HG02588 (cell line): ENCODE measurements at regions not wholly inside any gene's neighbourhood (a gene's known extent, or its start where the extent isn't known, plus 50 kb on each side); places are given as distances from the start of the nearest gene placed in this dataset.

Experiments
- ATAC-seq: cut with Tn5 transposase; IDR thresholded peaks from one replicate; pipeline ENCODE4 v1.9.1; 2021; ENCODE audit warnings: mild to moderate bottlenecking, moderate library complexity; ENCODE audit not compliant: unreplicated experiment

DNA sequence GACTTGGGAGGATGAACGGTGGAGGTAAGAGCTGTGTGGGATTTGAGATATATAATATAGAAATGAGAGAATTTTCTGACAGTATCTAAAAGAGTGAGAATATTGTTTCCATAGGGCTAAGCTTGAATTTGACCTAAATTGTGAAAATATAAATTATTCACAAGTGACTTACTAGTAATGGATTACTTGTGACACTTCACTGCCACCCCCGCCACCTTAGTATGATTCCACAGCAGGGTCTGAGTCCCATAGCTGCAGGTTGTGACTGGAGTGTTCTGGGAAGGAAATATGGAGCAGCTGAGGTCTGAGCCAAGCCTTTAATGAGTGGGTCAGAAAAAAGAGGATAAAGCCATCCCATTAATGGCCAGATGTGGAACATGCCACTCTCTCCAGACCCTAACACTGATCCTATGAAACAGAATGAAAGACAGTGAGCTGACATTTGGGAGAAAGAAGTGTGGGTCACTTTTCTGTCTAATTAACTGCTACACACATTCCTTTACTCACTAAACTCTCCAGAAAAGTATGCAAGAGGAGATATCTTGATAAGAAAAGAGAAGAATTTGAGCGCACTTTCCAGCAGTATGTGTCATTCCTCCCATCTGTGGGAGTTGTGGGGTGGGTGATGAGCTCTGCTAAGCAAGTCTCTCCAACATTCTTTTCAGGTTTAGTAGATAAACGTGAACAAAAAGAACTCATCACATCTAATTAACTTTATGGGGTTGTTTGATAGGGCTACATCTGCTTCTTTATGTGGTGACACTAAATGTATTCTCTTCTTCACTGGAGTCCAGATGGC lies 1193.4 kb downstream of the SORCS3 start:
- ATAC-seq = no peak

DNA sequence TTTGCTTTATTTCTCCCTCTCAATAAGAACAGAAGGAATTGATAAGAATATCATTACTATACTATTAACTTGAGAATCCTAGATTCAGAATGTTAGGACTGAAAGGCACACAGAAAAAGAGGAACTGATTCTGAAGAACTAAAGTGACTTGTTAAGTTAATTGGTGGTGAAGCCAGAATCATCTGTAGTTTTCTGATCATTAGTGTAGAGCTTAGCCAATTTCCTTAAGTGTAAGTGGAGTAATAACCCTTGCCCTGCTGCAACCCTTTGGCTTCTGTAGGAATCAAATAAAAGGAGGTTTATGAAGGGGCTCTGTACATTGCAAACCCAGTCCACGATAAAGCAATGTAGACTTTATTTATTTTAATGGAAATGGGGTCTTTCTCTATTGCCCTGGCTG lies 1186.0 kb downstream of the SORCS3 start:
- ATAC-seq = no peak

GRCh38 chr10:105807935-105808587 lies 1167.0 kb downstream of the SORCS3 start:
- ATAC-seq = no peak

DNA sequence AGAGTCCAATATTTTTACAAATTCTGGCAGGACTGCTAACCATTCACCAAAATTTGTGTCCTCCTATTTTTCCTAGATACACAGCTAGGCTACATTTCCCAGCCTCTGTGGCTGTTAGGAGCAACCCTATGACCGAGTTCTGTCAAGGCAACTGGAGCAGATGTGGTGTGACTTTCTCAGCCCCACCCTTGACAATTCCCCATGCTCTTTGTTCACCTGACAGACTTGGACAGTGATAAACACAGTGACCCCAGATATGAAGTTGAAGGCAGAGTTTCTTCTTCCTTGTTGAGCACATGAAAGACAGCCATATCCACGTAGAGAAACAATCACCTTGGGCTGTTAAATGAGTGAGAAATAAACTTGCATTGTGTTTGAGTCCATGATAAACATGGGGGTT lies 1162.1 kb downstream of the SORCS3 start:
- no peak for ATAC-seq

DNA sequence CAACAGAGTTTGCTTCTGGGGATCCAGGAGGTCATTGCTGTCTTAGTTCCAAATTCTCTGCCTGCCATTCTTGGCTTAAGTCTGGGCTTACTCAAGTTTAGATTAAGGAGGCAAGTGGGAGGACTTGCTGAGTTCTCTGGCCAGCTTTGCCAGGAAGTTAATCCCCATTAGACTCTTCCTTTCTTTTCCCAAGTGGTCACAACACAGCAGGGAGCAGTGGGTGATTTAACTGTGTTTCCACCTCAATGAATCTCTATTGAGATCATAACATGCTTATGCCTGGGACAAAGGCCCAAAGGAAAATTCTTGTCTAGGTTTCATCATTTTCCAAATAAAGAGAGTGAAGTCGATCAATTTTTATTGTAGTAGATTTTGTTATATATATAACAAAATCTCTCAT lies 1159.6 kb downstream of the SORCS3 start:
- ATAC-seq = no peak

- ATAC-seq = no peak
These were observed 1157.3 kb downstream of the SORCS3 start for GRCh38 chr10:105798328-105798889.

DNA sequence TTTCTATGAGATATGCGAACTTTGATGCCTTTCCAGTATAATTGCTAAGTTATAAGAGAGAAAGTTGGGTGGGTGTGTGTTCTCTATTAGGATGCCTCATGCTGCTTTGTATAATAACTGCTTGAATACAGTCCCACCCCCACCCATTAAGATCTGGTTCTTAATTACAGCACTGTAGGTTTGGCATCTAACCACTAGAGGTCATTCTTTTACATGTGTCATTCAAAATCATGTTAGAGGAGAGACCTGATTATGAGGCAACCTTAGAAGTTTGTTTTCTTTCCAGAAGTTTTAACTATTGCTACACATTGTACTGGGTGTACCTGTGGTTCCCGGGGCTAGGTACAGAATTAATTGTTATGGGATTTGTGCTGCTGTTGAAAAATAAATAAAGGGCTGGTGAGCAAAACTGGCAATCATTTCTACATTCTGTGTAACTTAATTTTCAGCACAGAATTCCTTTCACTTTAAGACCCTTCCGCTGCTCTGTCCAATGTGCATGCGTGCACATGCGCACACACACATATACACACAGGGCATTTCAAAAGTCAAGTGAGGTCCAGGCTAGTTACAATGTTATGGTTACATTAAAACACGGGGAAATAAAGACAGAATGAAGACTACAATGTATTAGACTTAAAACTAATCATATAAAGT lies 1156.3 kb downstream of the SORCS3 start:
- ATAC-seq = no peak

GRCh38 chr10:105793071-105793470 lies 1152.0 kb downstream of the SORCS3 start:
- ATAC-seq = no peak

DNA sequence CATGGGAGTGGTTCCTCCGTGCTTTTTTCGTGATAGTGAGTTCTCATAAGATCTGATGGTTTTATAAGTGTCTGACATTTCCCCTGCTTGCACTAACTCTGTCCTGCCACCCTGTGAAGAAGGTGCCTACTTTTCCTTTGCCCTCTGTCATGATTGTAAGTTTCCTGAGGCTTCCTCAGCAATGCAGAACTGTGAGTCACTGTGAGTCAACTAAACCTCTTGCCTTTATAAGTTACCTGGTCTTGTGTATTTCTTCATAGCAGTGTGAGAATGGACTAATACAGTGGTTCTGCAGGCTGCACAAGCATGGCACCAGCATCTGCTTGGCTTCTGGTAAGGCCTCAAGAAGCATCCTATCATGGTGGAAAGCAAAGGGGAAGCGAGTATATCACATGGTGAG lies 1144.6 kb downstream of the SORCS3 start:
- ATAC-seq = no peak

- ATAC-seq = no peak
These were observed 1142.9 kb downstream of the SORCS3 start for GRCh38 chr10:105783936-105784483.

GRCh38 chr10:105774881-105775280 lies 1133.8 kb downstream of the SORCS3 start:
- no peak for ATAC-seq

DNA sequence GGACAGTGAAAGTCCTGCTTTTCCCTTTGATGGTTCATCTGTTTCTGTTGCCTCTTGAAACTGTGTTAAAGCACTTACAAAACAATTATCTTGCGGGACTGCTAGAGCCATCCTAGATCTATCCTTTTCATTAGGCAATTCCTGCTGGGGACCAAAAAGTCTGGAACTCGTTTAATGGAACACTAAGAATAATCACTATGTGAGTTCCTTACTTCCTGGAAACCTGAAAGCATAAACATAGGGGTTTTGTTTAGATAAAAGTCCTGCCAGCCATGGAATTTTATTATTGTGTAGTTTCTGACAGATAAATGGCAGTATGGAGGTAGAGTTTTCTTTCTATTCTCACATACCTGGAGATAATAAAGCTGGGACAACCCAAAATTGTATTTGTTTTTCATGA lies 1133.3 kb downstream of the SORCS3 start:
- no peak for ATAC-seq

DNA sequence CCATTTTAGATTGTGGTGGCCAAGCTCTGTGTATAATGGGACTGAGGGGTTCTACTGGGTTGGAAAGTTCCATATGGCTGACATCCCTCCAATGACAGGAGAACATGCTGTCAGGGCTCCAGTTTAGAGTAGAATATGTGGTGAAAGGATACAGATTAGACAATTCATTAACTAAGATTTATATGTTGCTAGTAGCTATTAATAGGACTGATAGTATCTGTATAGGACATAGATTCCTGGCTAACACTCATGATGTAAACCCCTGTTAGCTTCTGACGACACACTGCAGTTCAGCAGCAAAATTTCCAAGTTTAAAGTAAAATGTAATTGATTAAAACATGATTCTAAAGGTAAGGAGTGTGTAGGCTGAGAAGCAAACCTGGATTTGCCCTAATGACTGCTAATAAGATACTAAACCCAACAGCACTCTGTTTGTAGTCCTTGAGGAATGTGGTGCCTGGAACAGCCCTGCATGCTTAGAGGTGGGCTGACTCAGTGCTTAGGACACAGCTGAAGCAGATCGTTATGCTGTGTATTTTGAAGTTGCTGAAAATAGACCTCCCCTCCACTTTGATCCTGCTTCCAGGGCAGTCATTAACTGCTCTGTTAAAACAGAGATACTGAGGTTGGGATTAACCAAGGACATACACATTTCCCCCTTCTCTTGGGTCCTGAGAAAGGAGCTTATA lies 1129.6 kb downstream of the SORCS3 start:
- no peak for ATAC-seq

- ATAC-seq = no peak
These were observed 1128.4 kb downstream of the SORCS3 start for GRCh38 chr10:105769248-105770184.

DNA sequence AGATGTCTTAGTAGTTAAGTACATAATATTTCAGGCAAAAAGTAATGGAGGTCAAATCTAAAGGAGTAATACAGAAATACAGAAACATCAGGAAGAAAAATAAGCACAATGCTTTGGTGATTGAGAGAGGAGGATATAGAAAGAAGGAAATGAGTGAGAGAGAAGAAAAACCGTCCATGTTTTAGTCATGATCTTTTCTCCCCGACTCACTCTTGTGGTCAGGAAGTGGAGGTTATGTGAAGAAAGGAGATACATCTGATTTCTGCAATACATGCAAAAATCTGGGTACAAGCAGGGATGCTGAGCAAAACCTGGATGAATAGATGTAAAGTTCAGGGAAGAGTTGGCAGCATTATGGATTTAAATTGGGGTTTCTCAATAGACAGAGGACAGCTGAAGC lies 1122.5 kb downstream of the SORCS3 start:
- ATAC-seq = no peak

- no peak for ATAC-seq
These were observed 1120.6 kb downstream of the SORCS3 start for GRCh38 chr10:105761576-105762260.

DNA sequence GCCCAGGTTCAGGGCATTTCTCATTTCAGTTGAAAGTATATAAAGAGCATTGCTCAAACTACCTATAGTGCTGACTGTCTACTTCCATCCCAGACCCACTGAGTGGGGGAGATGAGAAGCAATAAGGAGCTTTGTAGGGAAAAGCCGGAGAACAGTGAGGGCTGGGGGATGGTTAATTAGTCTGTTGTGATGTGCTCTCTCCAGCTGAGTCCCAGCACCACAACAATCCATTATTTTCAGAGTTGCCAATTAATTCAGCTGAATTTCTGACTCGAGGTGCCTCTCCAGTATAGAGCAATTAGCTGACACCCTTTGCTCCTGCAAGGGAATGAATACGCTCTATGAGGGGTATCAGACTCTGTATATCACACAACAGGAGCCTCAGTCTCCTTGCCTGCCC lies 1118.6 kb downstream of the SORCS3 start:
- no peak for ATAC-seq

- no peak for ATAC-seq
These were observed 1117.3 kb downstream of the SORCS3 start for GRCh38 chr10:105758209-105758998.
